ENCODE measurements at regions not wholly inside any gene's neighbourhood (a gene's known extent, or its start where the extent isn't known, plus 50 kb on each side); places are given as distances from the start of the nearest gene placed in this dataset.

DNA sequence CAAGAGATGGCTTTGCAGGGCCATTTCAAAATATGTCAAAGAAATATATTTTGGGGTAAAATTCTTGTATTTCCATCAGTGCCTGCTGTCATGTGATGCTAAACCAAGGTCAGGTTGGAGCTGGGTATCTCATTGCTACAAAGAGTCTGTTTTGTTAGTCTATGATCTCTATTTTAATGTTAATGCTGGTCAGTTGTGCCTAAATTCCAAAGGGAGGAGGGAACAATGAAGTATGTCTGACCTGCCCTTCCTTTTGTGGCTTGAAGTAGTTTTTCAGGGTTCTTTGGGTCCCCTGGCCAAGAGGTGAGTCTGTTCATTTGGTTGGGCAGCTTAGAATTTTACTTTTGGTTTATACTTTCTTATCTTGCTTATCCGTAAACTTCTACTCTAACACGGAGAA lies 61.6 kb upstream of the DYNAP start:
- no peak for TF ChIP-seq SP1 (CRISPR knock-in tag; conservative IDR thresholded peaks at IDR 0.05)
- no peak for TF ChIP-seq NR2C2 (CRISPR knock-in tag; IDR thresholded peaks at IDR 0.05)

Data from WTC11 (cell line).